OCI-LY1 (cell line): ENCODE measurements at regions not wholly inside any gene's neighbourhood (a gene's known extent, or its start where the extent isn't known, plus 50 kb on each side); places are given as distances from the start of the nearest gene placed in this dataset.

Experiments used
- H2AFZ ChIP-seq: fragments of 200-600 bp; sonication (generic), shearing (Covaris generic); 2 replicates; pipeline ENCODE4 v1.6.0; 2014; ENCODE audit warnings: antibody characterized with exemption, mild to moderate bottlenecking, low read length
- H3F3A ChIP-seq: fragments of 200-600 bp; sonication (generic), shearing (Covaris generic); 2 replicates; pipeline ENCODE4 v1.6.0; 2014; ENCODE audit warnings: mild to moderate bottlenecking, antibody characterized with exemption, low read length, moderate library complexity; ENCODE audit not compliant: insufficient read depth
- H3K27ac ChIP-seq: fragments of 200-600 bp; sonication (generic); 2 replicates; pipeline ENCODE4 v1.5.1; 2014; ENCODE audit warnings: low read length, mixed run types, mild to moderate bottlenecking, low read depth; ENCODE audit not compliant: poor library complexity, severe bottlenecking
- H3K27me3 ChIP-seq: fragments of 200-600 bp; sonication (generic); 2 replicates; pipeline ENCODE4 v1.6.0; 2014; ENCODE audit warnings: antibody characterized with exemption, mild to moderate bottlenecking, low read length, moderate library complexity; ENCODE audit not compliant: insufficient read depth
- H3K36me3 ChIP-seq: fragments of 200-600 bp; sonication (generic); 2 replicates; pipeline ENCODE4 v1.6.1; 2014; ENCODE audit warnings: mild to moderate bottlenecking, antibody characterized with exemption, low read length, moderate library complexity, mixed read lengths; ENCODE audit not compliant: insufficient read depth
- H3K4me1 ChIP-seq: fragments of 200-600 bp; sonication (generic); 2 replicates; pipeline ENCODE4 v1.5.1; 2014; ENCODE audit warnings: mild to moderate bottlenecking, low read length, moderate library complexity; ENCODE audit not compliant: insufficient read depth, severe bottlenecking
- H3K4me2 ChIP-seq: fragments of 200-600 bp; sonication (generic), shearing (Covaris generic); 2 replicates; pipeline ENCODE4 v1.6.1; 2014; ENCODE audit warnings: low read length
- H3K4me3 ChIP-seq: fragments of 200-600 bp; sonication (generic); 2 replicates; pipeline ENCODE4 v1.5.1; 2014; ENCODE audit warnings: low read length, low read depth, mild to moderate bottlenecking, mixed read lengths; ENCODE audit not compliant: poor library complexity, severe bottlenecking
- H3K79me2 ChIP-seq: fragments of 200-600 bp; shearing (Covaris generic); 2 replicates; pipeline ENCODE4 v1.6.1; 2016; ENCODE audit warnings: mixed run types, low read length, mixed read lengths; ENCODE audit not compliant: insufficient read depth
- H3K9ac ChIP-seq: fragments of 200-600 bp; sonication (generic), shearing (Covaris generic); 2 replicates; pipeline ENCODE4 v1.6.1; 2014; ENCODE audit warnings: mild to moderate bottlenecking, low read length, mixed read lengths
- H3K9me2 ChIP-seq: fragments of 200-600 bp; sonication (generic), shearing (Covaris generic); 2 replicates; pipeline ENCODE4 v1.6.1; 2014; ENCODE audit warnings: low read depth, mild to moderate bottlenecking, low read length, mixed read lengths
- H3K9me3 ChIP-seq: fragments of 200-600 bp; shearing (Covaris generic); 2 replicates; pipeline ENCODE4 v1.6.1; 2014; ENCODE audit warnings: low read length, mixed read lengths
- H4K20me1 ChIP-seq: fragments of 200-600 bp; sonication (generic), shearing (Covaris generic); 2 replicates; pipeline ENCODE4 v1.6.0; 2016; ENCODE audit warnings: mild to moderate bottlenecking, low read length; ENCODE audit not compliant: insufficient read depth
- CTCF ChIP-seq: fragments of 200-600 bp; sonication (generic), shearing (Covaris generic); IDR thresholded peaks from 2 replicates; pipeline ENCODE4 v1.5.1; 2017; ENCODE audit warnings: mild to moderate bottlenecking, antibody characterized with exemption, low read length, moderate library complexity, mixed read lengths
- EZH2 ChIP-seq: fragments of 200-600 bp; sonication (generic), shearing (Covaris generic); IDR thresholded peaks from 2 replicates; pipeline ENCODE4 v1.8.0; 2017; ENCODE audit warnings: borderline replicate concordance, mixed run types, mild to moderate bottlenecking, antibody characterized with exemption, low read length, moderate library complexity, mixed read lengths

GRCh38 chr2:217623281-217623912 is 379.4 kb downstream of the TNS1 start:
- Histone ChIP-seq H3K9me2 (no peaks in the 10 kb centered on the region), H3F3A (no peaks in the 10 kb centered on the region)

GRCh38 chr2:217622205-217623060 is 380.4 kb downstream of the TNS1 start:
- no peaks in the 10 kb centered on the region for H3K36me3 ChIP-seq
- no peak overlapping the region for H3K9ac ChIP-seq
- H2AFZ ChIP-seq = no peak overlapping the region
- no peak overlapping the region for H3K4me2 ChIP-seq
- no peaks in the 10 kb centered on the region for H4K20me1 ChIP-seq
- no peaks in the 10 kb centered on the region for H3K4me1 ChIP-seq
- H3K4me3 ChIP-seq = no peak overlapping the region
- no peak overlapping the region for H3K27ac ChIP-seq
- H3F3A ChIP-seq = no peaks in the 10 kb centered on the region
- H3K9me3 ChIP-seq = no peaks in the 10 kb centered on the region
- TF ChIP-seq EZH2 (no peak), CTCF (no peak)
- no peaks in the 10 kb centered on the region for H3K79me2 ChIP-seq
- H3K27me3 ChIP-seq = no peaks in the 10 kb centered on the region
- no peaks in the 10 kb centered on the region for H3K9me2 ChIP-seq

More at GRCh38 chr2:217623281-217623912, 379.4 kb downstream of the TNS1 start:
- Histone ChIP-seq H3K27me3 (no peaks in the 10 kb centered on the region), H3K79me2 (no peaks in the 10 kb centered on the region), H3K9ac (no peak overlapping the region), H4K20me1 (no peaks in the 10 kb centered on the region), H3K4me2 (no peak overlapping the region), H3K36me3 (no peaks in the 10 kb centered on the region), H3K4me1 (no peaks in the 10 kb centered on the region), H3K9me3 (no peaks in the 10 kb centered on the region), H3K4me3 (no peak overlapping the region), H2AFZ (no peak overlapping the region), H3K27ac (no peak overlapping the region)
- TF ChIP-seq CTCF = no peak
- no peak for TF ChIP-seq EZH2

- H3F3A ChIP-seq = no peaks in the 10 kb centered on the region
- no peaks in the 10 kb centered on the region for H3K27me3 ChIP-seq
- no peak overlapping the region for H3K27ac ChIP-seq
- H4K20me1 ChIP-seq = no peaks in the 10 kb centered on the region
- no peak overlapping the region for H3K4me3 ChIP-seq
- no peaks in the 10 kb centered on the region for H3K79me2 ChIP-seq
- H3K4me2 ChIP-seq = no peak overlapping the region
- no peaks in the 10 kb centered on the region for H3K36me3 ChIP-seq
- no peaks in the 10 kb centered on the region for H3K9me3 ChIP-seq
- no peak for TF ChIP-seq EZH2
- no peak for TF ChIP-seq CTCF
- H3K9me2 ChIP-seq = no peaks in the 10 kb centered on the region
- H3K4me1 ChIP-seq = no peaks in the 10 kb centered on the region
- H3K9ac ChIP-seq = no peak overlapping the region
- H2AFZ ChIP-seq = no peak overlapping the region
Measured at GRCh38 chr2:217621391-217621801, 381.4 kb downstream of the TNS1 start.
